GM18951 (cell line): ENCODE measurements at regions not wholly inside any gene's neighbourhood (a gene's known extent, or its start where the extent isn't known, plus 50 kb on each side); places are given as distances from the start of the nearest gene placed in this dataset.

Source experiments
- POLR2A ChIP-seq: IDR thresholded peaks from 4 replicates; pipeline ENCODE4 v1.6.1; 2011; ENCODE audit warnings: mild to moderate bottlenecking; ENCODE audit not compliant: insufficient read length, insufficient read depth; ENCODE audit errors: extremely low read depth
- in situ Hi-C: fragments of 300-500 bp; cut with MboI; formaldehyde crosslinking; loops from one replicate; pipeline ENCODE4 v1.12.0; 2022; ENCODE audit warnings: low sequenced_read_pairs, mixed read lengths, inconsistent platforms; ENCODE audit not compliant: unreplicated experiment

GRCh38 chr5:54659700-54660131 lies 142.2 kb downstream of the SNX18 start:
- in situ Hi-C loops: no loop called here
- no peak for TF ChIP-seq POLR2A

GRCh38 chr5:54658010-54658409 lies 140.5 kb downstream of the SNX18 start:
- TF ChIP-seq POLR2A: no peak
- in situ Hi-C loops: no loop called here

- no peak for TF ChIP-seq POLR2A
- in situ Hi-C loops: no loop called here
These were observed 138.7 kb downstream of the SNX18 start for GRCh38 chr5:54656261-54656728.

- in situ Hi-C loops: no loop called here
These were observed 138.2 kb downstream of the SNX18 start for GRCh38 chr5:54655761-54656160.

GRCh38 chr5:54655266-54655665 lies 137.7 kb downstream of the SNX18 start:
- in situ Hi-C loops: no loop called here
- TF ChIP-seq POLR2A: no peak

More at GRCh38 chr5:54655761-54656160, 138.2 kb downstream of the SNX18 start:
- no peak for TF ChIP-seq POLR2A

GRCh38 chr5:54653956-54654614 lies 136.5 kb downstream of the SNX18 start:
- TF ChIP-seq POLR2A: no peak

GRCh38 chr5:54651482-54652076 lies 134.0 kb downstream of the SNX18 start:
- no peak for TF ChIP-seq POLR2A
- in situ Hi-C loops: no loop called here

More at GRCh38 chr5:54653956-54654614, 136.5 kb downstream of the SNX18 start:
- in situ Hi-C loops: no loop called here

- in situ Hi-C loops: no loop called here
- no peak for TF ChIP-seq POLR2A
These were observed 131.5 kb downstream of the SNX18 start for GRCh38 chr5:54649041-54649504.

- in situ Hi-C loops: no loop called here
- TF ChIP-seq POLR2A: no peak
These were observed 129.0 kb downstream of the SNX18 start for GRCh38 chr5:54646356-54647101.

- in situ Hi-C loops: no loop called here
- TF ChIP-seq POLR2A: no peak
These were observed 128.4 kb downstream of the SNX18 start for GRCh38 chr5:54645882-54646355.

GRCh38 chr5:54644226-54644625 lies 126.7 kb downstream of the SNX18 start:
- in situ Hi-C loops: no loop called here
- TF ChIP-seq POLR2A: no peak

GRCh38 chr5:54643685-54644106 lies 126.1 kb downstream of the SNX18 start:
- TF ChIP-seq POLR2A: no peak
- in situ Hi-C loops: no loop called here

GRCh38 chr5:54639621-54640020 lies 122.1 kb downstream of the SNX18 start:
- in situ Hi-C loops: no loop called here
- no peak for TF ChIP-seq POLR2A
